Mucosa of descending colon (tissue), 3 donors: ENCODE measurements at regions not wholly inside any gene's neighbourhood (a gene's known extent, or its start where the extent isn't known, plus 50 kb on each side); places are given as distances from the start of the nearest gene placed in this dataset.

Experiments
- ATAC-seq: fragments of 200-7000 bp; cut with Tn5 transposase; one replicate; pipeline ENCODE4 v1.9.1; 2020; ENCODE audit warnings: mild to moderate bottlenecking, moderate library complexity
- DNase-seq, 3 donors: peaks; one replicate each; pipeline ENCODE4 v3.0.0-alpha.2; 2020
- H3K36me3 ChIP-seq: fragments of 200-600 bp; one replicate; pipeline ENCODE4 v1.8.0; 2021; ENCODE audit warnings: low read depth, mild to moderate bottlenecking
- H3K4me1 ChIP-seq: fragments of 200-600 bp; one replicate; pipeline ENCODE4 v1.8.0; 2021; ENCODE audit warnings: low read depth, mild to moderate bottlenecking
- H3K4me3 ChIP-seq: fragments of 200-600 bp; one replicate; pipeline ENCODE4 v1.8.0; 2021; ENCODE audit warnings: mild to moderate bottlenecking
- H3K9me3 ChIP-seq: fragments of 200-600 bp; one replicate; pipeline ENCODE4 v1.8.0; 2021; ENCODE audit warnings: mild to moderate bottlenecking
- CTCF ChIP-seq: fragments of 200-600 bp; IDR thresholded peaks from one replicate; pipeline ENCODE4 v1.8.0; 2022; ENCODE audit warnings: antibody characterized with exemption, mild to moderate bottlenecking
- intact Hi-C, 2 donors: fragments of 100-400 bp; cut with DNase I in 1 of 2; cut with micrococcal nuclease in 1 of 2; formaldehyde crosslinking; loops; one replicate each; pipeline versions ENCODE4 v1.11.0 to v1.11.1; 2022; cut with DNase I, micrococcal nuclease
- donor health status: DM: no; HTN: no; CAD: no; lungs with moderate emphysema.
- donor health status: DM: no; HTN: no; CAD: no.
- donor health status: DM: no; HTN: yes; CAD: no.

- DNase-seq (no peak), ATAC-seq (no peak)
- Histone ChIP-seq H3K9me3 (no peaks in the 10 kb centered on the region), H3K36me3 (no peaks in the 10 kb centered on the region), H3K4me3 (no peak overlapping the region), H3K4me1 (no peaks in the 10 kb centered on the region)
- intact Hi-C loops, result no loop called here
- TF ChIP-seq CTCF, result no peak
Observed at GRCh38 chr6:80923816-80924215, 817.3 kb downstream of the BCKDHB start.

- Histone ChIP-seq H3K36me3 (no peaks in the 10 kb centered on the region), H3K4me1 (no peaks in the 10 kb centered on the region), H3K4me3 (no peak overlapping the region), H3K9me3 (no peaks in the 10 kb centered on the region)
- TF ChIP-seq CTCF, result no peak
- intact Hi-C loops, result no loop called here
- no peak for ATAC-seq
- no peak for DNase-seq
Observed at GRCh38 chr6:80922916-80923455, 816.5 kb downstream of the BCKDHB start.

GRCh38 chr6:80921861-80922460 is 815.5 kb downstream of the BCKDHB start:
- ATAC-seq, result no peak

GRCh38 chr6:80907831-80908230 is 801.4 kb downstream of the BCKDHB start:
- Histone ChIP-seq H3K36me3 (no peaks in the 10 kb centered on the region), H3K4me3 (no peak overlapping the region), H3K9me3 (peaks cover 2% of the 10 kb centered on the region), H3K4me1 (no peaks in the 10 kb centered on the region)
- ATAC-seq (no peak), DNase-seq (no peak)
- intact Hi-C loops, result no loop called here
- TF ChIP-seq CTCF, result no peak

More at GRCh38 chr6:80921861-80922460, 815.5 kb downstream of the BCKDHB start:
- intact Hi-C loops, result no loop called here
- no peak for DNase-seq
- Histone ChIP-seq H3K4me1 (no peaks in the 10 kb centered on the region), H3K36me3 (no peaks in the 10 kb centered on the region), H3K4me3 (no peak overlapping the region), H3K9me3 (no peaks in the 10 kb centered on the region)
- no peak for TF ChIP-seq CTCF

- DNase-seq, result no peak
- no peak for TF ChIP-seq CTCF
- Histone ChIP-seq H3K4me1 (no peaks in the 10 kb centered on the region), H3K4me3 (no peak overlapping the region), H3K9me3 (peaks cover 22% of the 10 kb centered on the region), H3K36me3 (no peaks in the 10 kb centered on the region)
- intact Hi-C loops, result no loop called here
- ATAC-seq, result no peak
Observed at GRCh38 chr6:80903711-80904110, 797.2 kb downstream of the BCKDHB start.
